GM19395 (cell line): ENCODE measurements at regions not wholly inside any gene's neighbourhood (a gene's known extent, or its start where the extent isn't known, plus 50 kb on each side); places are given as distances from the start of the nearest gene placed in this dataset.
"Not testable (repeated sequence)": the region's sequence is repeated elsewhere in the genome, so short reads cannot be mapped to it uniquely, and the experiment has no call there.

ENCODE experiments used
- ATAC-seq: cut with Tn5 transposase; IDR thresholded peaks from one replicate; pipeline ENCODE4 v1.9.1; 2021; ENCODE audit warnings: mild to moderate bottlenecking, moderate library complexity; ENCODE audit not compliant: unreplicated experiment

DNA sequence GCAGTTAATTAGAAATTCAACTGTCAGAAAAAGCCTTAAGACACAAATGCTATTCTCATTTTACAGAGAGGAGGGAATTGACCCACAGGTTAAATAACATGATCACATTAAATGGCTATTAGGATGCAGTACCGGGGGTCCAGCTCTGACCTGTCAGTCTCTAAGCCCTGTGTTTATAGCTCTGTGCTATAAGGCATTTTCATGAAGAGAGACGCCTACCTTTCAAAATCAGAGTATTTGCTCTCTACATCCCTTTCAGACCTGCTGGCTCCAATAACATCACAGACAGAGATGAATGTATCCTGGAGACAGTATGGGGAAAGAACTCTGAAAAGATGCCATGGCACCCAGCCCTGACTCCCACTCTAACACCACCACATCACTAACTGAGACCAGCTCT lies 189.9 kb upstream of the PRSS58 start:
- no peak for ATAC-seq

DNA sequence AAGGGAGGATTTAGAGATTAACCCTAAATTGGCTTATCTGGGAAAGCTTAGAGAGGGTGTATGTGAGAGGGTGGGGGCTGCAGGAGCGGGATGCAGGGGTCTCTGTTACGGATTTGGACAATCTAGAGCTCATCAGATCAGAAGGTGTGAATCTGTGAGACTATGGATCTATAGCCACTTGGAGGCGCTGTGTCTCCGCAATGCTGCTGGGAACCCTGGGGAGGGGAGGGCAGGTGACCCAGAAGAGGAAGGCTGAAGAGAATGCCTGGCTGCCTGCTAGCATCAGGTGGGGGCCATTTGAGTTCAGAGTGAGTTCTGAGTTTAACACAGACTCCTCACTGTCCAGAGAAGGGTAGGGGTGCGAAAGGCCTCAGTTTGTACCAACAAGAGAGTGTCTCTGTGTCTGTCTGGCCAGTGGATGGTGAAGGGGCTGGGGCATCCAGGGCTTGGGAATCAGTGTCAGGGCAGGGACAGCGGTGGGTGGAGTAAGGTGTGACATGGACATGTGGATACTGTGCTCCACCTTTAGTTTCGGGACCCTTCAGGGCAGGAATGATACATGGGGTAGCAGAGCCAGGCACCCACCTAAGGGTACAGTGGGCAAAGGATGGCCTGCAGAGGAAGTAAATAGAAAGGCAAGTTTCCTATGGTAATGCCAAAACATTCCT lies 187.3 kb upstream of the PRSS58 start:
- ATAC-seq, result no peak

DNA sequence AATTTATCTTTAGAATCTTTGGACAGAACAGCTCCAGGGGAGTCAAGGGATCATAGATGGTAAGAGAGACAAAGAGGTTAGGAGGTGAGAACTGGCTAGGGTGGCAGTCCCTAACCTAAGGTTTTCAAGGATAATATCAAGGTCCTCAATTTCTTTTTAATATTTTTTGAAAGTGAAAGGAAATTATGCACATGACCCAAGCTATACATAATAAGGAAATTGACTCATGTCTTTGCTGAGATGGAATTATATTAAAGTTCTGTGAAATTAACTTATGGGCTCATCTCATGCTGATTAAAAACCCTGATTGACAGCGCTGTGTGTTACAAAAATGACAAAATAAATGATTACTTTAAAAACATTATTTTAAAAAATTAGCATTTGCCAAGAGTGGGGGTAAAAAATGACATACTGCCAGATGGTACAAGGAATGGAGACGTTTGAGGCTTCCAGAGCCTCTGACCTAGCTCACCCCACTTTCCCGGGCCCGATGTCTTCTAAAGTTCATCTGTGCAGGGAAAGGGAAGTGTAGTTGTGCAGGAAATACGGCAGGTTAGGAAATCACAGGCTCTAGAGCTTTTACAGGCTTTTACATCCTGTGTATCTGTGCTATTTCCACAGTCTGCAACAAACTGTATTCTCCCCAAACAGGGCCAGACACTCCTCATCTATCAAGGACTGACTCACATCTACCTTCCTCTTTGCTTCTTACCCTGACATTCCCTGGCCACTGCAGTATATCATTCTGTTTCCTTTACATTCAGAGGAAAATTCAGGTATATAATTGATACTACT lies 185.6 kb upstream of the PRSS58 start:
- no peak for ATAC-seq

DNA sequence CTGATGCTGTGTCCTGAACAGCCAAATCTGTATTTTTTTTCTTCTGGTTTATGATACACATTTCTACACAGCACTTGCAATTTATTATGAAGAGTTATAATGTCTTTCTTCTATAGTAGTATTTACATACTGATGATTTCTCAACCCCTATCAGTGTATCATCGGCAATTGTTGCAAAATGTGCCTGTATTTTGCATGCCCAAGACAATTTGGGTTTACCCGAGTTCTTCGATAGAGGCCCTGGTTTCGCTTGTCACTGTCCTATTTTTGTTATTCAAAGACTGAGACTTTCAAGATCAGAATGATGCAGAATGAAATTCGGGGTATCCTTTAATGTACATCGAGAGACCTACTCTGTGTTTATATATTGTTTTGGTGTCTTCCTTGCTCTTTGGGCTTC lies 184.5 kb upstream of the PRSS58 start:
- ATAC-seq, result no peak

DNA sequence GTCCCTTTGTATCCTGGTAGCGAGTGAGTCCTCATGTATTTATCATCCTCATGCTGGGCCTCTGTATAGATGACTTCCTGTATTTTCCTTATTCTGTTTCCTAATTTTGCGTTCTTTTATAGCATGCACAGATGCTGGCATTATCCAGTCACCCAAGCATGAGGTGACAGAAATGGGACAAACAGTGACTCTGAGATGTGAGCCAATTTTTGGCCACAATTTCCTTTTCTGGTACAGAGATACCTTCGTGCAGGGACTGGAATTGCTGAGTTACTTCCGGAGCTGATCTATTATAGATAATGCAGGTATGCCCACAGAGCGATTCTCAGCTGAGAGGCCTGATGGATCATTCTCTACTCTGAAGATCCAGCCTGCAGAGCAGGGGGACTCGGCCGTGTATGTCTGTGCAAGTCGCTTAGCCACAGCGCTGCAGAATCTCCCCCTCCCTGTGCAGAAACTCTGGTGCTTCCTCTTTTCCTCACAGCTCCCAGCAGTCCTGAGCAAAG lies 183.1 kb upstream of the PRSS58 start:
- peak; percentile 45 for ATAC-seq

DNA sequence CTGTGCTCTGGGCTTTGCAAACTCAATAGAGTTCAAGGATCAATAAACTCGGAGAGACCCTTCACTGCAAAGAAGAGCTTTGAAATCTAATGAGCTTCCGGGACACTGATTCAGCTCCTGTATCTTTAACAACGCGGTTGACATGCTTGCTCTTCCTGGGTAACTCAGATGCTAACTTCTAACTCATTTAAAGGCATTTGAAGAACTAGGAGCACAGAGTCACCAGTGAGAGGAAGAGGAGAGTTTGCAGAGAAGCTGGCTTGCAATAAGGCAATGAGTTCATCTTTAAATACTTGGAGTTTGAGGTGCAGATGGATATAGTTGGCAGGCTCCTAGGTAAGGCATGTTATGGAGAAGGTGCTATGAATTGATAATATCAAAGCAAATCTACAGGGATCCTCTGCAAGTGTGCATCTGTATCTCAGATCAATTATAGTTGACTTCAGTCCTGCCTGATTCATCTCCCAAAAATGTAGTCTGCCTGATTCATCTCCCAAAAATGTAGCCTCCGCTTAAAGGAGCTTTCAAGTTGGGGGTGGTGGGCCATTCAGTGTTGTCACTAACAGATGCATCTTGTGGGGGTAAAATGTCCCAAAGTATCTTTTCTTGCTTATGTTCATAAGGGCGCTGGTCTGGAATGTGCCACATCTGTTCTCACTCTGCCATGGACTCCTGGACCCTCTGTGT lies 182.5 kb upstream of the PRSS58 start:
- no peak for ATAC-seq

DNA sequence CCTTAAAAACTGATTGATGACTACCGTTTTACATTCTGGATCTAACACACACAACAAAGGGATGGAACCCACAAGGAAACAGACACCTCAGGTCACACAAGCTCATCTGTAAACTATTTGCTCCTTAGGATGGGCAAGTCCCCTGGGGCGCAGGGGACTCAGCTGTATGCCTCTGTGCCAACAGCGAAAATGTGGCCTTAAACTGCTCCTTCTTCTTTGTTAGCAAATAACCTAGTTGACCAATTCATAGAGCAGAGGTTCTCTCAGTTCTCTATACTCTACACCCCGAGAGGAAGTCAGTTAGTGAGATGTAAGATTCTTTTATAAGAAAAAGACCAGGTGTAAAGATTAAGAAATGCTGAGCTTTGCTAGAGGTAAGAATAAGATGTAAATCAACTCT lies 181.9 kb upstream of the PRSS58 start:
- peak; percentile 52 for ATAC-seq

DNA sequence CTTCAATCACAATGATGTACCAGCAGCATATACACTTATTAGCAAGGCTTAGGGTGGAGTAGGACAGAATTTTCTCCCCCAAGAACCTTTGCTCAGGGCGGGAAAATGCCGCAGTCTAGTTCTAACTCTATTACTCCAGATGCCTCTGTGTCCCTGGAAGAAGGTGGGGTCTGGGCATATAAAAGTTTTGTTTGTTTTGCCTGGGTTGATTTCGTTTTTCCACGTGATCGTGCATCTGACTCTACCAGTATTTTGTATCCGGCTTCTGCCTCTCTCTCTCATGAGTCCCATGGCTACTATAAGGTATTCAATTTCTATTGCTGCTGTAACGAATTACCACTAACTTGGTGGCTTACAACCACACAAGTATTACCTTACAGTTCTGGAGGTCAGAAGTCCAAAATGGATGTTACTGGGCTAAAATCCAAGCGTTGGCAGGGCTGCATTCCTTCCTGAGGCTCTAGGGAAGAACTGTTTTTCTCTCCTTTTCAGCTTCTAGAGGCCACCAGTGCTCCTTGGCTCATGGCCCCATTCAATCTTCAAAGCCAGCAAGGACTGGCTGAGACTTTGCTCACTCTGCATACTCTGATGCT lies 181.2 kb upstream of the PRSS58 start:
- ATAC-seq, result no peak

DNA sequence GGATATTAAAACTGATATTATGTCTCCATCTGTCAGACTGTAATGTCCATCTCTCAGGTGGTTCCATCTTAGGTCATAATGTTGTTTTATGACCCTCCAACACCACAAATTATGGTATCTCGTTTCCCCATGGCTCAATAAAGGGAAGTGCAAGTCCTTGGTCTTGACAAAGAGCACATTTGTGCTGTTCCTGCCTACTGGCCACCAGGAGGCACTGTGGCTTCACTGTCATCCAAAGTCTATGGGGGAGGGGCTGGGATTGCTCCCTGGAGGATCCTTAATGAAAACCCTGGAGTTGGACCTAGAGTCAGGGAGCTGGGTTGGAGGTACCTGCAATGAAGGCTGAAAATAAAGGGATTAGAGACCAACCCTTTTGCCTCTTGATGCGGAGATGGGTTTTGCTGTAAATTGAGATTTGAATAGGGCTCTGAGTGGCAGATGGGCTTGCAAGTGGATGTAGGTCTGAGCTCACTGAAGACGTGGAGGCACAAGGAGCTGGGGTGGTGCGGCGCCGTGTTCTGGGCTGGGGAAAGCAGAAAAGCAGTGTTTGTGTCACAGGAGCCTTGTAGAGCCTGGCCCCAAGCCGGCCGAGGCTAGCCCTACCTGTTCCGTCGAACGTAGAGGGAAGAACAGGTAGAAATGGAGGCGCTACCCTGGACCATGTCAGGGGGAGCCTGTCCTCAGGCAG lies 180.5 kb upstream of the PRSS58 start:
- ATAC-seq, result no peak

DNA sequence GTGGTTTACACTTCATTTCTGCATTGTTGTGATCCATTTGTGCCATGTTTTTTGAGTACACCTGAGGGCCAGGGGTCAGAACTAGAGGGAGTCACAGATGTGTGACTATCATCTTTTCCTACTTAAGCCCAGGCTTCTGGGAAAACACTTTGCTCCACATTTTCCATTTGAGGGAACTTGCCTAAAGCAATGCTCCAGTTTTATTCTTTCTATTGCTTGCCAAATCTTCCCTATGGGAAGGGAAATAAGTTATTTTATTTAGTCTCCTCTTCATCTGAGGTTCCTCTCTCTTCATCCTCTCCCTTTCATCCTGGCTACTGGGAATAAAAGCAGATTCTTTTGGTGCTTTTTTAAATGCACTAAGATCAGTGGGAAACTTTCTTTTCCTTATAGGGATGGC lies 179.9 kb upstream of the PRSS58 start:
- ATAC-seq, result no peak

DNA sequence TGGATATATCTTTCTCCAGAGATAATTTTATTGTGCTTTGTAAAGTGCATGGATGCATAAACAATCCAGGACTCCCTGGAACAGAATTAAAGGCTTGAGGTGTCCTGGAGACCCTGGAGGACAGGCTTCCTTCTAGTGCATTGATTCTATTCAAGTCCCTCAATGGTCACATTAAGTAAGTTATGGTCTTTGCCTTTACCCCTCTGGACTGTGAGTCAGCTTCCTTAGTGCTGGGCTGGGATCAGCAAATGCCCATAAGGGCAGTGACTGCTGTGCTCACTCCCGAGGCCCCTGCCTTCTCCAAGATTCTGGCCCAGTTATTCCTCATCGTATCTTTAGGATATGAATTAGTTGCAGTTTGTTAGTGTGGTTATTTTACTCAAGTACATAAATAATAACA lies 178.7 kb upstream of the PRSS58 start:
- no peak for ATAC-seq

DNA sequence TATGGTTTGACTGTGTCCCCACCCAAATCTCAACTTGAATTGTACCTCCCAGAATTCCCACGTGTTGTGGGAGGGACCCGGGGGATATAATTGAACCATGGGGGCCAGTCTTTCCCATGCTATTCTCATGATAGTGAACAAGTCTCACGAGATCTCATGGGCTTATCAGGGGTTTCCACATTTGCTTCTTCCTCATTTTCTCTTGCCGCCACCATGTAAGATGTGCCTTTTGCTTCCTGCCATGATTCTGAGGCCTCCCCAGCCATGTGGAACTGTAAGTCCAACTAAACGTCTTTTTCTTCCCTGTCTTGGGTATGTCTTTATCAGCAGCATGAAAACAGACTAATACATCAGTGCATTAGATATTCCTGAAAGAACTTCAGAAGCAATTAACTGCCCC lies 177.7 kb upstream of the PRSS58 start:
- not testable (repeated sequence) for ATAC-seq

DNA sequence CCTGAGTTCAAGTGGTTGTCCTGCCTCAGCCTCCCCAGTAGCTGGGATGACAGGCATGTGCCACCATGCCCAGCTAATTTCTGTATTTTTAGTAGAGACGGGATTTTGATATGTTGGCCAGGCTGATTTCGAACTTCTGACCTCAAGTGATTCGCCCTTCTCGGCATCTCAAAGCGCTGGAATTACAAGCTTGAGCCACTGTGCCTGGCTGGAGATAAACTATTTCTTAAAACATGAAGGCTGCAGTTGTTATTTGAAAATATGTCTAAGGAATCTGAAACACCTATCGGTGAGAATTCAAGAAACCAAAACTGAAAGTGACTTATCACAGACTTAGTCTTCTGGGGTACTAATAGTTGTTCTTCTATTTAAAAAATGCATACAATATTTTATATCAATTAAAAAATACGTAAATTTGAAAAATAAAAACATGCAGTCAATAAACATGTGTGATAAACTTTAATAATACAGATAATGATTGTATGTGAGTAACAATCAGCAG lies 176.9 kb upstream of the PRSS58 start:
- no peak for ATAC-seq

DNA sequence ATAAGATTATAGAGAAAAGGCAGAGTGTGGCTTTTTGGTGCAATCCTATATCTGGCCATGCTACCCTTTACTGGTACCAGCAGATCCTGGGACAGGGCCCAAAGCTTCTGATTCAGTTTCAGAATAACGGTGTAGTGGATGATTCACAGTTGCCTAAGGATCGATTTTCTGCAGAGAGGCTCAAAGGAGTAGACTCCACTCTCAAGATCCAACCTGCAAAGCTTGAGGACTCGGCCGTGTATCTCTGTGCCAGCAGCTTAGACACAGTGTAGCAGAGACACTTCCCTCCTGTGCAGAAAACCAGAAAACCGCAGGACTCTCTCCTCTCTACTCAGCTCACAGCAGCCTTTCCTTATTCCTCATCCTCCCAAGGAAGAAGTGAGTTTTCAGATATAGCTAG lies 176.3 kb upstream of the PRSS58 start:
- ATAC-seq, result peak; percentile 67

DNA sequence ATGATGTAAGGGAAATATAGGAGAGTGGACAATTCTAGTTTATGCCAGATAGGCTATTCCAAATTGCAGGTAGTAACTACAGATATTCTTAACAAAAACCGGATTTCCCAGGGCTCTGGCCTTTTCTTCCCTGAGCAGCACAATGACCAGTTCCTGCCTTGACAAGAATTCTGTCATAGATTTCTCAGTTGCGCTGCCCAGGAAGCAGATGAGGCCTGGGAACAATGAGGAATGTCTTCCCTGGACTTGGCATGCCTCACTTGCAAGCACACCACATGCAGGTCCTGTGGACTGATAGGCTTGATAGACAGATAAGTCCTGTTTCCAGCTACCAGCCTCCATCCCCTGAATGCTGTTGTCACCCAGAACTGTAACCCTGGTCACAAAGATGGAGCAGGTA lies 174.5 kb upstream of the PRSS58 start:
- ATAC-seq, result no peak

DNA sequence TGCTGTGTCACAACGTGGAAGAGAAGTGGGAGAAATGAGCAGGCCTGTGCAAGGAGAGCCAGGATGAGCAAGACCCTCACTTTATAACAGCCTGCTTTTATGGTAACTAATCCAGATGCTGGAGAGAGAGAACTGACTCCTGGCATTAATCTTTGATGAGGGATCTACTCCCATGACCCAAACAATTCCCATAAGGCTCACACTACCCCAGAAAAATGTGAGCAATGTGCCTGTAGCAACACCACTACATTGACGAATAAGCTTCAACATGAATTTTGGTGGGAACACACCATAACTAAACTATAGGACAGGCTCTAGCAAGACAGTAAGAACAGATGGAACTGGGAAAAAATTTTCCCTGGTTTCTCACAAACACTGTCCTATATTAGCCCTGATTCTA lies 173.6 kb upstream of the PRSS58 start:
- no peak for ATAC-seq

DNA sequence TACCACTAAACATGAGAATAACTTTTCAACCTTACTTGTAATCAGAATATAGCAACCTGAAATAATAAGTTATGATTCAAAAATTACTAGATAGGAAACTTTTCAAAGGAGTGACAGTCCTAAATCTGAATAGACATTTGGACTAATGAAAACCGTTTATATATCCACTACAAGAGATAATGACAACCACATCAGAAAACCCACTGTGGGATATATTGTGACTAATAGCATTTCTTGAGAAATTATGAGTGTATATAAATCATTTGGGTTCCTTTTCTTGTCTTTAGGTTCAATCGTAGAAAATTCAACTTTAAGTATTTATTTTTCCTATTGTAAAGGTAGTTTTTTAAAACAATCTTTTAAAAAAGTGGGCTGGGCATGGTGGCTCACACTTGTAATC lies 170.2 kb upstream of the PRSS58 start:
- ATAC-seq, result no peak

DNA sequence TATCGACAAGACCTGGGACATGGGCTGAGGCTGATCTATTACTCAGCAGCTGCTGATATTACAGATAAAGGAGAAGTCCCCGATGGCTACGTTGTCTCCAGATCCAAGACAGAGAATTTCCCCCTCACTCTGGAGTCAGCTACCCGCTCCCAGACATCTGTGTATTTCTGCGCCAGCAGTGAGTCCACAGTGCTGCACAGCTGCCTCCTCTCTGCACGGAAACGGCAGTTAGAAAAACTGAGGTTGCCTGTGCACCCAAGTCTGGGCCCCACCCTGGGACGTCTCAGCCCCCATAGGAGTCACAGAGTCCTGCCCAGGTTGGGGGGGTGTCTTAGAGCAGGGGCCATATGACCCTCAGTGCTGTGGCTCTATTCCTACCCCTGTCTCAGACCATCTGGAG lies 167.4 kb upstream of the PRSS58 start:
- no peak for ATAC-seq

DNA sequence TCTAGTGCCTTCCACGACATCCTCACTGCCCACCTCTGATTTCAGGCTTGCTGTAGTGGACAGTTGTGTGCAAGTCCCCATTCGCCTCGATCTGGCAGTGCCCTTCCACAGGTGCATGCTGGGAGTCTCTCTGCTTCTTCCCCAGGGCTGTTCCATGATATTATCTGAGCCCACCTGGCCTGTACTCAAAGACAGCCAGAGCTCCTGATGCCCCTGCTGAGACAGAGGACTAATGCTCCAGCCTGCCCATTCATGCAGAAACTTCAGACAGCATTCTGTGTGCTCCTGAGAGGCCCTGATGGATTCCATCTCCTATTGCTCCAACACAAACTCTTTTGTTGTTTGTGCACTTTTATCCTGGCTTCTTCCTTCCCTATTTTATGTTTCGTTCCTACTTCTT lies 164.8 kb upstream of the PRSS58 start:
- no peak for ATAC-seq

DNA sequence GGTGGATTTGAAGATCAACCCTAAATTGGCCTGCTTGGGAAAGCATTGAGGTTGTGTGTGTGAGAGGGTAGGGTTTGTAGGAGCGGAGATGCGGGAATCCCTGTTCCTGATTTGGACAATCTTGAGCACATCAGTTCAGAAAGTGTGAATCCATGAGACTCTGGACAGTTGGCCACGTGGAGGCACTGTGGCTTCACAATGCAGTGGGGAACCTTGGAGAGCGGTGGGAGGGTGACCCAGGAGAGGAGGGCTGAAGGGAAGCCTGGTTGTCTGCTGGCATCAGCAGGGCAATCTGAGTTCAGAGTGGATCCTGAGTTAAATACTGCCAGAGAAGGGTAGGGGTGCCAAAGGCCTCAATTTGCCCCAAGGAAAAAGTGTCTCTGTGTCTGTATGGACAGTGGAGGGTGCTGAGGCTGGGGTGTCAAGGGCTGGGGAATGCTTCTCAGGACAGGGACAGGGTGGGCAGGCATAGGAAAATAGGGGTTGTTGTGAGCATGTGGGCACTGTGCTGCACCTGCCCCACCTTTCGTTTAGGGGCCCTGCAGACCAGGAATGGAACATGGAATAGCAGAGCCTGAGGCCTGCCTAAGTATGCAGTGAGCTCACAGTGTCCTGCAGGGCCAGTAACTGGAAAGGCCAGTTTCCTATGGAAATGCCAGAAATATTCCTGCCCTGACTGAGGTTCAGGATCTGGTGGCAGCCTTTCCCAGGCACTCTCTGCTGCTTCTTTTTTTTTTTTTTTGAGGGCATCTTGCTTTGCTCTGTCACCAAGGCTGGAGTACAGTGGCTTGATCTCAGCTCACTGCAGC lies 162.9 kb upstream of the PRSS58 start:
- no peak for ATAC-seq
